Activated T-helper 2 cell treated with anti-CD3 and anti-CD28 coated beads, Interferon-gamma antibody, Interleukin-2, Interleukin-4, amounts not matched to agents 10 μg/mL and 5 μg/mL and 100 μg/mL, durations not matched to agents 14 hours and 24 hours and 36 hours (primary cell): ENCODE measurements at regions not wholly inside any gene's neighbourhood (a gene's known extent, or its start where the extent isn't known, plus 50 kb on each side); places are given as distances from the start of the nearest gene placed in this dataset.

Experiments used
- DNase-seq: peaks from one replicate; pipeline ENCODE4 v3.0.0; 2021; ENCODE audit warnings: low spot score
- H3K27ac Mint-ChIP-seq: one replicate; pipeline ENCODE4 v1.8.0; 2021; ENCODE audit warnings: mixed read lengths
- H3K27me3 Mint-ChIP-seq: one replicate; pipeline ENCODE4 v1.8.0; 2021; ENCODE audit warnings: low read depth, mixed read lengths
- H3K36me3 Mint-ChIP-seq: one replicate; pipeline ENCODE4 v1.8.0; 2021; ENCODE audit warnings: low read depth, mixed read lengths
- H3K4me1 Mint-ChIP-seq: one replicate; pipeline ENCODE4 v1.8.0; 2021; ENCODE audit warnings: low read depth, mixed read lengths
- H3K4me3 Mint-ChIP-seq: one replicate; pipeline ENCODE4 v1.8.0; 2021; ENCODE audit warnings: low read depth, mild to moderate bottlenecking, moderate library complexity, mixed read lengths
- H3K9me3 Mint-ChIP-seq: one replicate; pipeline ENCODE4 v1.8.0; 2021; ENCODE audit warnings: mixed read lengths
- intact Hi-C: fragments of 100-400 bp; cut with micrococcal nuclease; formaldehyde crosslinking; loops from one replicate; pipeline ENCODE4 v1.15.1; 2023

DNA sequence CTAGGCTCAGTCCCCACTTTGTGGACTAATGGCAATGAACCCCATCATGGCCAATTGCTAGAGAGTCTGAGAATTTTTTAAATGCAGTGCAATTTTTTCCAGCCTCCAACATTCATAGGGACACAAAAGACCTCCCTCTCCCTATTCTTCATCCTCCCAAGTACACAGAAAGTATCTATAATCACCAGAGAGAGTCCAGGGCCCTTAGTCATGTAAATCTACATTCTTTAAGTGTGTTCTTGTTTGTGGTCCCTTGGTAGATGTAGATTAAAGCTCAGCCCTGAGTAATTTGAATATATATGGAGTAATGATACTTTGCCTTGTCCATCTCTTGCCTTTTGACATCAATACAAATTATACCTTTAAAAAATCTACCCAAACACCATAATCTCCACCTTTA, 51.3 kb upstream of the ATXN3L start:
- Mint-ChIP-seq H3K4me3 (no peak overlapping the region), H3K4me1 (peaks cover 14% of the 10 kb centered on the region), H3K36me3 (no peaks in the 10 kb centered on the region), H3K27ac (no peak overlapping the region), H3K9me3 (no peaks in the 10 kb centered on the region), H3K27me3 (no peaks in the 10 kb centered on the region)
- no peak for DNase-seq
- intact Hi-C loops: loop anchor here (5.0 to 10.0 kb wide), 3 partner anchors 104 to 366 kb away; no protein-coding TSS in a partner anchor

- Mint-ChIP-seq H3K27ac (no peak overlapping the region), H3K9me3 (no peaks in the 10 kb centered on the region), H3K4me1 (peaks cover 14% of the 10 kb centered on the region), H3K36me3 (no peaks in the 10 kb centered on the region), H3K27me3 (no peaks in the 10 kb centered on the region), H3K4me3 (no peak overlapping the region)
- intact Hi-C loops: loop anchor here (5.0 to 10.0 kb wide), 3 partner anchors 104 to 366 kb away; no protein-coding TSS in a partner anchor
- no peak for DNase-seq
Measured at GRCh38 chrX:13370713-13371112, 50.9 kb upstream of the ATXN3L start.
